ENCODE measurements at regions not wholly inside any gene's neighbourhood (a gene's known extent, or its start where the extent isn't known, plus 50 kb on each side); places are given as distances from the start of the nearest gene placed in this dataset.

DNA sequence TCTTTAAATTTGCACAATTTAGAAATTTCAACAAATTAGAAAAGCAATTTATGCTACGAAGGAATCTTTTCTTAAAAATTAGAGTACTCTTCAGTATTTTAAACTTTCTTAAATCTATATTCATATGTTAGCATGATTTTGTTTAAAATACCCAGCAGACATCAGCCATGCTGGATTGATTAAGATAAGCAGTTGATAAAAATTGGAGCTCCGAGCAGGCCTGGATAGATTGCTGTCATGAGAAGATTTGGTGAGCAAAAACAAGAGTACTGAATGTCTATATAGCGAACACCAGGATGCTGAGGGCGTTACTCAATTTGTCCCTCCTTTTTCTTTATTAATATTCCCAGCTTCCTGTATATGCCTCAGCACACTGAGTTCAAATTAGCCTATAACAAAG, 108.4 kb upstream of the SLC35B3 start:
- DNase-seq (ENCODE audit: low read depth): no peak

DNA sequence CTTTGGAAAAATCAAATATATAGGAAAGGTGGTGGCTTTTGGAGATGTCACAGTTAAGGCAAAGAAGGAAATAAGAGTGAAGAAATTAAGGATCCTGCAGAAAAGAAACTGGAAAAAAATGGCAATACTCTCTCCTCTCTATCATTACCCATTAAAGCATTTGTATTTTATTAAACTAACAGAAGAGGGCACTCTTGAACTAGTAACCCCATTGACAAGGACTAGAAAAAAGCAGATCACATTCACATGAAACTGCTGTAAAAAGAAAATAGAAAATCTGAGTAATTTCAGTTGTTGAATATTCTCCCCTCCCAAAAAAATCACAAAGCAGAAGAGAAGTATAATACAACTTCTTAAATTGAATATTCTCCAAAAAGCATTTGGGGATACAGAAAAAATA, 104.1 kb upstream of the SLC35B3 start:
- peak; percentile 32 for DNase-seq (ENCODE audit: low read depth)

DNA sequence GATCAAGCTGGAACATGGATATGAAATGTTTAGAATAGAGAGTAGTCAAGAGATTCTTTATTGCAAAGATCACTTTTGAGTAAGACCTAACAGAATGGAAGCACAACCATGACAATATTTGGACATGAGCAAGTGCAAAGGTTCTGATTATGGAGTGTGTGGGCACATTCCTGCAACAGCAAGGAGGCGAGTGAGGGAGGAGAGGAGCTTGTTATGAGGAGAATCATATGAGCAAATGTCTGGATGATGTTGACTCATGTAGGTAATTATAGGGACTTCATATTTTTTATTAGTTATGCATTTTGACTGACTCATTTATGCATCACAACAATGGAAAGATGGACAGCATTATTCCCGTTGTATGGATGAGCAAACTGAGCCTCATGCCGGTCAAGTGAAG, 100.8 kb upstream of the SLC35B3 start:
- no peak for DNase-seq (ENCODE audit: low read depth)

DNA sequence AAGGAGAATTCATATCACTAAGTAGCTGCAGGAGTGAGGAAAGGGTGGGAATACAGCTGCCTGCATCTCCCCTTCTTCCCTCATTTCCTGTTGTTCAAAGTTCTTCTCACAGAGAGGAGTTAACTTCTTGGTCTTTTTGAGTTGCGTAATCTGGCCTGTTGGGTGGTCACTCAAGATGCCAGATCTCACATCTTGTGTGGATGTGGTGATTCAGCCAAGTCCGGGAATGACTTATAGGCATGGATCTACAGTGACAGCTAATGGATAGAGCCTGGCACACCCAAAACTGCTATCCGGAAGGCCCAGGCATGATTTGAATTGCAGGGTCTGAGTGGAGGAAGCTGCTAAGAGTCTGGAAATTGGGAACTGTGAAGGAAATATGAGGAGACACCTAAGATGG, 100.2 kb upstream of the SLC35B3 start:
- DNase-seq (ENCODE audit: low read depth): no peak

DNA sequence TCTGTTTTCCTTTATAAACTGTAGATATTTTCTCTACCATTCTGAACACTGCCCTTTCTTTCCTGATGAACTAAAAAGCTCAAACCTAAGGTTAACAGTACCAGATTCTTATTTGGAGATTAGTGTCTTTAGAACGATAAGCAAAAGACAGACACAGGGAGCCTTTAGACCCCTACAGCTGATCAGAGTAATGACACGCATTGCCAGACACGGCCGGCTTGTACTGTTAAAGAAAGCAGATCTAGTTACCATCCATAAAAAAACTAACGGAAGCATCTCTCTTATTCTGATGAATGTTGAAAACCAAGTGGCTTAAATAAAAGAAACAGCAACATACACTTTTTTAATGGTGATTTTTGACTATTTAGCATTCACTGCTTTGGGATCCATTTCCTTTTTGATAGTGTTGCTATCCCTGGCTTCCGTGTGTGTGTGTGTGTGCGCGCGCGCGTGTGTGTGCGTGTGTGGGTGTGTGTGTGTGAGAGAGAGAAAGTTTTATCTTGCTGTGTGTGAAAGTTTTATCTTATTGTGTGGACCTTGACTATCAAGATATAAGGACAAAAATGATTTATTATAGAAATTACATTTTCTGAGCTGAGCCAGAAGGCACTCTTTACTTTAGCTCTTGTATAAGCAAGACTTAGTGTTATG, 95.6 kb upstream of the SLC35B3 start:
- DNase-seq (ENCODE audit: low read depth): peak; percentile 53

DNA sequence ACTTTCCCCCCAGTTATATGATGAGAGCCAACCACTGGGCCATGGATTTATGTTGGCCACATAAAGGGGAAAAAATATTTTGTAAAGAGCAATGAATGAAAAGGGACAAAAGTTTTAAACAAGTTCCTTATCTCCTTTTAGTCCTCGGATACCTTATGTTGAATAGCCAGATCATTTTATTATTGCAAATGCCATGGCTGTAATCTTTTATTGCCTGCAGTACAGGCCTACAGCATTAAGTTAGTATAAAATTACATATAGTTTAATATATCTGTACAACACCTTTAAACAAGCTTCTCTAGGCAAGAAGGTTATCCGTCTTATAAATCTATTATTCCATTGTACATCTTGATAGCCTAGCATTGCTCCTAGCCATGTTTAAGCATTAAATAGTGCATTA, 93.9 kb upstream of the SLC35B3 start:
- DNase-seq (ENCODE audit: low read depth): no peak

DNA sequence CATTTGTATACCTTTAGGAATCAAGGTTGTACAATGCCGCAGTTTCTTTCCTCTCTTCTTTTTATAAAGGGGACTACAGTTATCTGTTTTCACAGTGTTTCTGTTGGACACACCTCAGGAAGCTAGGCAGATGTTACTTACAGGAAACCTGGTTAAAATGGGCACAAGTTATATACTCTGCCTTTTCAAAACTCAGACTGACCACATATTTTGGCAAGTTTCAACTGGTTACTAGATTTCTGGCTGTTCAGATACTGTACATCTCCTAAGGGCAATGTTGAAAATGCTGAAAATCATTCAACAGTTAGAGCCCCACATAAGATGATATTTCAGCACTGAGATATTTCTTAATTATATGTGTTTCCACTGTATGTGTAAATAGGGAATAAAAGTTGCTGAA, 92.5 kb upstream of the SLC35B3 start:
- DNase-seq (ENCODE audit: low read depth): no peak

DNA sequence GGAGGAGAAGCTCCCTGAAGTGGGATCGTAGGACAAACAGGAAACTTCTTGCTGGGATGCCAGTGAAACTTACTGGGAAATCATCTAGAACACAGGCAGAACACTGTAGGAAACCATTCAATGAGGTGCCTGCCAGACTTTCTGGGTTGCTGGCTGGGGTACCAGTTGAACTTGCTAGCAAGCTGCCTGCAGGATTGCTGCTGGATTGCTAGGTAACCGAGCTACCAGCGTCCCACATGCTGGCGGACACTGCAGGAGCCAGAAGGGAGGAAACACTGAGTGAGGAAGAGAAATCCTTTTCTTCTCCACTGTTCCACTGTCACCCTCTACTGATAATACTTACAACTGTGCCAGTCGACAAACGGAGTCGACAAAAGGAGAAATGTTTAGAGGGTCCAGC, 91.3 kb upstream of the SLC35B3 start:
- DNase-seq (ENCODE audit: low read depth): peak; percentile 9

DNA sequence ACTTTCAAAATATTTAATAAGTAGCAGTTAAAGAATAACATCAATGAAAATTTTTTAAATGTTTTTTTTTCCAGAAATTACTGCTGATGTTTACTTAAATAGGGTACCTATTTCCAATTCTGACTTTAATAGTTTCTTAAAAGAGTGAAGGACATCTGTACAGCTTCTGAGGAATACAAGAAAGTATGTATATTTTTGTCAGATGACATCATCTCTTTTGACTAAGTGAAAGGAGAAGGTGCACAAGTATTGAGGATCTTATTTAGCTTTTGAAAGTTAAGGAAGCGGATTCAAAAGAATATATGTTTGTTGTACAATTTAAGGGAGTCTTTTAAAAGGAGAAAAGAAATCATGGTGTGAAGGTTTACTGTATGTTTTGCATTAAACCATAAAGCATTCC, 90.0 kb upstream of the SLC35B3 start:
- no peak for DNase-seq (ENCODE audit: low read depth)

DNA sequence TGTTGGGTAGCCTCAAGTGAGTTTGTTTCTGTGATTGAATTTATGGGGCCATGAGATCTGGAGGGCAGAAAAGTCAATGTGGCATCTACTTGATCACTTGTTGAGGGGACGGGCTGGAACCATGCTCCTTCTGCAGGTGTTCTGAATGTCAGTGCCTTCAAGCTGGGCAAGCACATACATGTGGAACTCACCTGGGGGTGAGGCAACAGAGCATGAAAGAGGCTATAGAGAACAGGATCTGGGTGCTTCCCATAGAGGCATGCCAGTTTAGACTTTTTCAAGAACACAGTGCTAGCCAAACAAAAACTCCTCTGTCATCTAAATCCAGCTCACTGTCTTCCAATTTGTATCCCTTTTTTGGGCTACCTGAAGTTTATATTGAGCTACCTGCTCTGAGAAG, 77.8 kb upstream of the SLC35B3 start:
- DNase-seq (ENCODE audit: low read depth): no peak

DNA sequence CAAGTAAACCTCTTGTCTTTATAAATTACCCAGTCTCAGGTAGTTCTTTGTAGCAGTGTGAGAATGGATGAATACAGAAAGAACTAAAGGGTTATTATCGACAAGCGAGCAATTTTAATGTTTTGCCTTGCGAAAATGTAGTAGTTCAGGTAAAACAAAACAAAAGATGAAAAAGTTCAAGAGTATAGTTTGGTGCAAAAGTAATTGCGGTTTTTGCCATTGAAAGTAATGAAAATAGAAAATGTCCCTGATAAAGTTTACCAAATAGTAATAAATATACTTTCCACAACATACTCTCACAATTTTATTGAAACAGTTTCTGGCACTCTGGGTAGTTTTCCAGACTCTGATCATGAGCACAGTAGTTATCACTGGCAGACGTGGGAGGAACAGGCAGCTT, 71.9 kb upstream of the SLC35B3 start:
- DNase-seq (ENCODE audit: low read depth): no peak

DNA sequence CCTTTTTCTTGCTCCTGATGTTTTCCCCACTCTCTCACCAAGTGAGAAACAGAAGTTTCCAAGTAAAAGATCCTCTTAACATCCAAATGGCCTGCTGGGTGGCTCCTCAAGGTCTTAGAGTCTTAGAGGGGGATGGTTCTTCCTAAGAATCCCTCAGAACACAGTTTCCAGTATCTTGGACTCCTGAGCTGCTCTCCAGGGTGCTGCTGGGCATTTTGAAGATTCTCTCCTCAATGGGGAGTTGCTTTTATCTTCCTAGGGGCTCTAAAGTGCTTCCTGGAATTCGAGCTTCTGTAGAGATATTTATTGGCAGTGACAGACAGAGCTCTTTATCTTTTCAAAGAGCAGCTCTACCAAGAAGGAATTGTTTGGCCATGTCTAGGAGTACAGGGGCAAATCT, 70.8 kb upstream of the SLC35B3 start:
- no peak for DNase-seq (ENCODE audit: low read depth)

DNA sequence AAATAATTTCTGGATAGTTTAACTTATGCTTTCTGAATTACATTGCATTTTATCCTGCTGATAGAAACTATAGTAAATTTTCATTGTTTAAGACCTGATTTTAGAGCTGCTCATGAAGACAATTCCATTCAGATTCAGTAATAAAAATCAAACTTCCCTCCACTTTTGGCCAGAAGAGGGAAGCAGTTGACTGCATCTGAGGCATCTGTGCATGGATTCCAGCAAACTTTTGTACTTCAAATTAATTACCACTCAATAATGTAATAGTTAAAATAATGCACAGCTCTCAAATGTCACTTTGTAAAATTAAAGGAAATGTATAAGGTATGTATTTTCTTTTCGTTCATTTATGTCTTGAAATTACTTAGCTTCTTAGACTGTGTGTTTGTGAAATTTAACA, 64.2 kb upstream of the SLC35B3 start:
- DNase-seq (ENCODE audit: low read depth): peak; percentile 15

DNA sequence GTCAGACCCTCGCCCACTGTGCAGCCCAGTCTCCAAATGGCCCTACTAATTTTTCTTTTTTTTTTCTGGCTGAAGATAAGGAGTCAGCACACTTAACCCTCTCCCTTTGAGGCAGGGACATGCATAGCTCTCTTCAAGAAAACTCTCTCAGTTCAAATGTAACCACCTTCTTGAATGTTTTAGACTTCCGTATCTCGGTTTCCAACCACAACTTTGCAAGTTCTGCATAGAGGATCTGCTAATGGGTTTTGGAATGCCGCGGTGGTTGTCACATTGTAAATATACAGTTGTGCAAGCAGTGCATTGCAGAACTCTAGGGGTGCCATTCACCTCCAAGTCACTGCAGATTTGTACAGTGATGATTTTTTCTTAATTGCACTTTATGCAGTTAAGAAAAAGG, 59.4 kb upstream of the SLC35B3 start:
- peak; percentile 30 for DNase-seq (ENCODE audit: low read depth)

DNA sequence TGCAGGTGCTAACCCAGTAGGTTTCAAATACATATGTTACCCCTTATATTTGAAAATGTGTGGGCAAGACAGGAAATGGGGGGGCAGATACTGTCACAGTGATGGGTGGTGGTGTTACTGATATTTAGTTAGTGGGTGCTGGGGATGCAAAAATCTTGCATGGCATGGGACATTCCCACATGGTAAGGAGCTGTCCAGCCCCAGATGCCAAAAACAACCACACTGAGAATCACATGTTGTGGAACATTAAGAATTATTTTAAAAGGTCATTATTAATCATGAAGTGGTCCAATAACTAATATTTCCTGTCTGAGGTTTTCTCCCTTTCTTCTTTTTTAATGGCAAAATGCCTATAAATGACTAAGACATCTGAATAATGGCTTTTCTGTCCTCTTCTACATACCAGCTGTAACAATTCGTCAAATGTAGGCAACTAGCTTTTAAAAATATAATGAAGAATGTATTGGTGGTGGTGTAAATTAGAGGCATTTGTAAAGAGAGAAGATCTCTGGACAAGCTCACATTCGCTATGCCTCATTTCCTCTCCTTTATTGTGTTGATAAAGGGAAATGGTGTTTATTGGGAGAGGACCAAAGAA, 57.3 kb upstream of the SLC35B3 start:
- DNase-seq (ENCODE audit: low read depth): no peak

Measured in Daoy (cell line).